WI38 (cell line): ENCODE measurements at regions not wholly inside any gene's neighbourhood (a gene's known extent, or its start where the extent isn't known, plus 50 kb on each side); places are given as distances from the start of the nearest gene placed in this dataset.

Source experiments
- H3K4me3 ChIP-seq: 2 replicates; pipeline ENCODE4 v1.5.1; 2011; ENCODE audit warnings: low read depth, mild to moderate bottlenecking, control low read depth, low read length
- CTCF ChIP-seq: IDR thresholded peaks from 2 replicates; pipeline ENCODE4 v1.5.1; 2012; ENCODE audit warnings: low read depth, mild to moderate bottlenecking, control low read depth, low read length

DNA sequence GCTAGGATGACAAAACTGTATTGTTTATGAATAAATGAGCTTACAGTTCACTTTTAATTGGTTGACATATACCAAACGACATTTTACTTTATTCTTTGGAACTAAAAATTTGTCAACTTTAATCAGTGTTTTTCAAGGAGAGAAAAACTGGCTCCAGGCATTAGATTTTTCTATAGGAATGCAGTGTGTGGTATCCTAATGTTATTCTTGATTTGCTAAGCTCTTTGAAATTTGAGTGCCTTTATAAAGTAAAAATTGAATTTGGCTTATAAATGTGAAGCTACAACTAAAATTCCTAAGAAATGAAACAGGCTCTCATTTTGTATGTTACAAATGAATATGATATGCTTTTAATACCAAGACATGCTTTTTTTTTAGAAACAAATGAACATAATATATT lies 442.2 kb upstream of the TRAM1L1 start:
- no peak overlapping the region for H3K4me3 ChIP-seq

GRCh38 chr4:117529401-117529800 lies 444.0 kb upstream of the TRAM1L1 start:
- H3K4me3 ChIP-seq: no peak overlapping the region
- TF ChIP-seq CTCF: no peak

More for the DNA sequence above, 442.2 kb upstream of the TRAM1L1 start:
- no peak for TF ChIP-seq CTCF

GRCh38 chr4:117533501-117533900 lies 448.1 kb upstream of the TRAM1L1 start:
- no peak overlapping the region for H3K4me3 ChIP-seq
- TF ChIP-seq CTCF: no peak

DNA sequence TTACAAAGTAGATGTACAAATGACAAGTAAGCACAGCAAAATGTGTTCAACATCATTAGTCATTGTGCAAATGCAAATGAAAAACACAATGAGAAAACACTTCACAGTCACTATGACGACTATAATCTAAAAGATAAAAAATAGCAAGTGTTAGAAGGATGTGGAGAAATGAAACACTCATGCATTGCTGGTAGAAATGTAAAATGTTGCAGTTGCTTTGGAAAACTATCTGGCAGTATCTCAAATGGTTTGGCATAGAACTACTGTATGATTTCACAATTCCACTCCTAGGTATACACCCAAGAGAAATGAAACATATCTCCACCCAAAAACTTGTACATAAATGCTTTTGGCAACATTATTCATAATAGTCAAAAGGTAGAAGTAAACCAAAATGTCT lies 459.7 kb upstream of the TRAM1L1 start:
- TF ChIP-seq CTCF: no peak
- no peak overlapping the region for H3K4me3 ChIP-seq

GRCh38 chr4:117549524-117549923 lies 464.1 kb upstream of the TRAM1L1 start:
- no peak overlapping the region for H3K4me3 ChIP-seq
- TF ChIP-seq CTCF: no peak

GRCh38 chr4:117550085-117550484 lies 464.7 kb upstream of the TRAM1L1 start:
- no peak overlapping the region for H3K4me3 ChIP-seq
- no peak for TF ChIP-seq CTCF

GRCh38 chr4:117560329-117560728 lies 474.0 kb upstream of the NDST3 start:
- H3K4me3 ChIP-seq: no peak overlapping the region
- TF ChIP-seq CTCF: no peak

GRCh38 chr4:117574085-117574484 lies 460.2 kb upstream of the NDST3 start:
- no peak for TF ChIP-seq CTCF

More at GRCh38 chr4:117574085-117574484, 460.2 kb upstream of the NDST3 start:
- no peak overlapping the region for H3K4me3 ChIP-seq
